Gastroesophageal sphincter (tissue), 4 donors: ENCODE measurements at regions not wholly inside any gene's neighbourhood (a gene's known extent, or its start where the extent isn't known, plus 50 kb on each side); places are given as distances from the start of the nearest gene placed in this dataset.
"Not testable (repeated sequence)": the region's sequence is repeated elsewhere in the genome, so short reads cannot be mapped to it uniquely, and the experiment has no call there.

Experiments used
- ATAC-seq: fragments of 150-250 bp; one replicate; pipeline ENCODE4 v1.9.1; 2016; ENCODE audit warnings: mild to moderate bottlenecking, moderate library complexity
- H3K27ac ChIP-seq, 4 donors: fragments of 200-600 bp; sonication (generic) in 3 of 4; 1 replicate in 3 of 4; 2 replicates in 1 of 4; pipeline ENCODE4 v1.5.1; 2016 to 2019
- H3K27me3 ChIP-seq: fragments of 200-600 bp; sonication (generic); one replicate; pipeline ENCODE4 v1.5.1; 2019
- H3K36me3 ChIP-seq, 2 donors: fragments of 200-600 bp; sonication (generic); one replicate each; pipeline ENCODE4 v1.5.1; 2019; ENCODE audit warnings: control low read depth in 1 of 2
- H3K4me1 ChIP-seq, 3 donors: fragments of 200-600 bp; sonication (generic); 1 replicate in 2 of 3; 2 replicates in 1 of 3; pipeline ENCODE4 v1.5.1; 2016 to 2019; ENCODE audit warnings: control low read depth in 2 of 3
- H3K4me3 ChIP-seq, 2 donors: fragments of 200-600 bp; sonication (generic); one replicate each; pipeline ENCODE4 v1.5.1; 2019; ENCODE audit warnings: mild to moderate bottlenecking in 1 of 2, moderate library complexity in 1 of 2
- H3K9me3 ChIP-seq, 3 donors: fragments of 200-600 bp; sonication (generic); one replicate each; pipeline ENCODE4 v1.5.1; 2017 to 2019; ENCODE audit warnings: control low read depth in 2 of 3
- EP300 ChIP-seq: sonication (generic); formaldehyde crosslinking; IDR thresholded peaks from one replicate; pipeline ENCODE4 v1.6.1; 2017; ENCODE audit warnings: antibody characterized with exemption, mild to moderate bottlenecking
- POLR2A ChIP-seq, 2 donors: fragments of 450-650 bp; IDR thresholded peaks; one replicate each; pipeline ENCODE4 v1.6.1; 2017; ENCODE audit warnings: antibody characterized with exemption in 2 of 2, mild to moderate bottlenecking in 2 of 2, moderate library complexity in 1 of 2
- POLR2AphosphoS5 ChIP-seq: sonication (generic); formaldehyde crosslinking; IDR thresholded peaks from one replicate; pipeline ENCODE4 v1.6.1; 2017; ENCODE audit warnings: antibody characterized with exemption
- WGBS, 2 donors: methylation state at CpG; one replicate each; pipeline ENCODE4 v1.1.5; 2018; ENCODE audit warnings: low coverage in 1 of 2; 5-methylcytosine and 5-hydroxymethylcytosine counted together
- TF ChIP-seq, protein P1 (sequence below), 4 experiments: fragments of 200-600 bp in 2 of 4; fragments of 450-650 bp in 2 of 4; sonication (generic) in 1 of 4; IDR thresholded peaks; one replicate each; pipeline ENCODE4 v1.5.1; 2017 to 2019; ENCODE audit warnings: antibody characterized with exemption in 4 of 4, mild to moderate bottlenecking in 2 of 4, moderate library complexity in 2 of 4

DNA sequence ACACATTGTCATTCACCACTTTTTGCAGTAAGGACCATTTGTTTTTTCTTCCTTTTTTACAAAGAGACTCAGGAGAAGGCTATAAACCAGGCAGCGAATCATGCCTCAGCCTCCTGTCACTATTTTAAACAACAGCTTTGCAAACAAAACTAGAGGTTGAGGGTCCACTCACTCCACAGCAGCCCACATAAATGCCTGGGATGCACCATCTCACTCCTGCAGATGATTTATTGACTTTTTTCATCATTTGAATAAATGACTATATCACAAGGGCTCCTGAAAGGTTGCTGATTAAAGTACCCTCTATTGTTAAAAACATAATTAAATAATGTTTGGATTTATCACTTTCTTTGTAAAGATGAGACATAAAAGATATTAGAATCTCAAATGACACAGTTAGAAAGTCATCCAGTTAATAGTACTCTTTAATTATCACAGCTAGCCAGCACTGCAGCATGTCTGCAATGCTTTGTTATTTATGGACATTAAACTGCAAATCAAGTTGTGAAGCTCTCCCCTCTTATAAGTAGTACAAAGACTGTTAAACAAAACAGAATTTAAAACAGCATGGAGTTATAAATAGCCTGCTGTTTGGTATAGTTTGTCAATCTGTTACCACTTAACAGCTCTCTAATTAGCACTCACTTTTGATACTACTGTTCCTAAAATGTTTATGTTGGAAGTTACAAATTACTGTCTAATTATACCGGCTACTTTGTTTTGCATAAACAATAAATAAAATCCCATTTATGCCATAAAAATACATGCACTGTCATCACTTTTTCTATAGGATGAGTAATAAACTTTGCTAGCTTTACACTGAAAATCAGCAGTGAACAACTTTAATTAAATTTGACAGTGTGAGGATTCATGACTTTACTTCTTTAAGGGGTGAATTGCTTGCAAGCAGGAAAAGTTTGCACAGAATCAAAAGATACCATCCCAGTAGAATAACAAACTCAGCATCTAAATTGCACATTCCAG lies 853.2 kb downstream of the UQCRFS1 start:
- TF ChIP-seq POLR2A (IDR thresholded peaks at IDR 0.05) (no peak), EP300 (no peak), POLR2AphosphoS5 (no peak)
- TF ChIP-seq, protein P1, sequence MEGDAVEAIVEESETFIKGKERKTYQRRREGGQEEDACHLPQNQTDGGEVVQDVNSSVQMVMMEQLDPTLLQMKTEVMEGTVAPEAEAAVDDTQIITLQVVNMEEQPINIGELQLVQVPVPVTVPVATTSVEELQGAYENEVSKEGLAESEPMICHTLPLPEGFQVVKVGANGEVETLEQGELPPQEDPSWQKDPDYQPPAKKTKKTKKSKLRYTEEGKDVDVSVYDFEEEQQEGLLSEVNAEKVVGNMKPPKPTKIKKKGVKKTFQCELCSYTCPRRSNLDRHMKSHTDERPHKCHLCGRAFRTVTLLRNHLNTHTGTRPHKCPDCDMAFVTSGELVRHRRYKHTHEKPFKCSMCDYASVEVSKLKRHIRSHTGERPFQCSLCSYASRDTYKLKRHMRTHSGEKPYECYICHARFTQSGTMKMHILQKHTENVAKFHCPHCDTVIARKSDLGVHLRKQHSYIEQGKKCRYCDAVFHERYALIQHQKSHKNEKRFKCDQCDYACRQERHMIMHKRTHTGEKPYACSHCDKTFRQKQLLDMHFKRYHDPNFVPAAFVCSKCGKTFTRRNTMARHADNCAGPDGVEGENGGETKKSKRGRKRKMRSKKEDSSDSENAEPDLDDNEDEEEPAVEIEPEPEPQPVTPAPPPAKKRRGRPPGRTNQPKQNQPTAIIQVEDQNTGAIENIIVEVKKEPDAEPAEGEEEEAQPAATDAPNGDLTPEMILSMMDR (IDR thresholded peaks at IDR 0.05) = no peak
- Histone ChIP-seq H3K27ac (no peak overlapping the region), H3K36me3 (no peaks in the 10 kb centered on the region), H3K4me3 (no peak overlapping the region), H3K4me1 (no peaks in the 10 kb centered on the region), H3K9me3 (no peaks in the 10 kb centered on the region), H3K27me3 (no peaks in the 10 kb centered on the region)
- 31 to 58% methylated on average over 2 of the region's 2 CpGs for WGBS, 2 donors
- no peak for ATAC-seq

DNA sequence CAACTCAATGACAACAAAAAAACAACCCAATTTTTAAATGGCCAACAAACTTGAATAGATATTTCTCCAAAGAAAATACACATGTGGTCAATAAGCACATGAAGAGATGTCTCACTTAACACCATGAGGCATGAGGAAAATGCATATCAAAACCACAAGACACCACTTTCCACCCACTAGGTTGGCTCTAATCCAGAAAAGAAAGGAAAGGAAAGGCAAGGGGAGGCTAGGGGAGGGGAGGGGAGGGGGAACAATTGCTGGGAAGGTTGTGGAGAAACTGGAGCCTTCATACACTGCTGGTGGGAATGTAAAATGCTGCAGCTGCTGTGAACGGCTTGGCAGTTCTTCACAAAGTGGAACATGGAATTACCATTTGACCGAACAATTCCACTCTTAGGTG lies 854.3 kb downstream of the UQCRFS1 start:
- no peak overlapping the region for H3K4me3 ChIP-seq

DNA sequence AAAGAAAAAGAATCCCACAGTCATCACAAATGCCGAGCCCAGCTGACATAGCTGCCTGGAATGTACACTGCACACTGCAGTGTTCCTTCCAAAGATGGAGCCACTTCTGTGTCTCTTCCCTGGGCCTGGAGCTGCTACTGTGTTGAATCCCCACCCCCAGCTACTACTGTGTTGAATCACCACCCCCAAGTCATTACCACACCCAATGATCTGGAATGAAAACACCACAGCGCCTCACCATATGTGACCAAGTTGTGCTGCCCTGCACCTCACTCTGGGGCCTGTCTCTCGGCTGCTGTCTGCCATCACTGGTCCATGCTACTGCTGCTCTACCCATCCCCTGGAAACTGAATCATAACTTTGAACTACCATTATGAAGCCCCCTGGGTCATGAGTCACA lies 861.2 kb downstream of the UQCRFS1 start:
- no peak for ATAC-seq
- Histone ChIP-seq H3K36me3 (no peaks in the 10 kb centered on the region), H3K4me1 (no peaks in the 10 kb centered on the region), H3K9me3 (peaks cover 0 to 14% (median 0%) of the 10 kb centered on the region in 3 donors), H3K27ac (no peak overlapping the region), H3K4me3 (no peak overlapping the region), H3K27me3 (no peaks in the 10 kb centered on the region)
- TF ChIP-seq, protein P1 (IDR thresholded peaks at IDR 0.05) = no peak
- TF ChIP-seq POLR2AphosphoS5 (no peak), EP300 (no peak), POLR2A (IDR thresholded peaks at IDR 0.05) (no peak)
- 20 to 61% methylated on average over 1 to 3 of the region's 3 CpGs for WGBS, 2 donors

More for the DNA sequence above, 854.3 kb downstream of the UQCRFS1 start:
- Histone ChIP-seq H3K36me3 (no peaks in the 10 kb centered on the region), H3K4me1 (no peaks in the 10 kb centered on the region), H3K27me3 (no peaks in the 10 kb centered on the region), H3K27ac (no peak overlapping the region), H3K9me3 (no peaks in the 10 kb centered on the region)
- 11 to 64% methylated on average over 2 of the region's 2 CpGs for WGBS, 2 donors
- no peak for ATAC-seq
- TF ChIP-seq POLR2A (IDR thresholded peaks at IDR 0.05) (no peak), EP300 (no peak), POLR2AphosphoS5 (no peak)
- TF ChIP-seq, protein P1 (IDR thresholded peaks at IDR 0.05) = no peak

DNA sequence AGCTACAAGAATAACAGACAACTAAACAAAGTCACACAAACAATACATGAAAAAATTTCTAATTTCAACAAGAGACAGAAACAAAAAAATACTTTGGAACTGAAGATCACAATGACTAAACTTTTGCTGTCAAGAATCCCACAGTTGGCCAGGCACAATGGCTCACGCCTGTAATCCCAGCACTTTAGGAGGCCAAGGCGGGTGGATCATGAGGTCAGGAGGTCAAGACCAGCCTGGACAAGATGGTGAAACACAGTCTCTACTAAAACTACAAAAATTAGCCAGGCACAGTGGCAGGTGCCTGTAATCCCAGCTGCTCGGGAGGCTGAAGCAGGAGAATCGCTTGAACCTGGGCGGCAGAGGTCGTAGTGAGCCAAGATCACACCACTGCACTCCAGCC lies 861.6 kb downstream of the UQCRFS1 start:
- H3K27ac ChIP-seq, H3K4me1 ChIP-seq, H3K4me3 ChIP-seq, H3K27me3 ChIP-seq, H3K36me3 ChIP-seq, ATAC-seq: not testable (repeated sequence)
- H3K9me3 ChIP-seq = peaks cover 0 to 14% (median 0%) of the 10 kb centered on the region in 3 donors
- 78 to 83% methylated on average over 6 of the region's 6 CpGs for WGBS, 2 donors

DNA sequence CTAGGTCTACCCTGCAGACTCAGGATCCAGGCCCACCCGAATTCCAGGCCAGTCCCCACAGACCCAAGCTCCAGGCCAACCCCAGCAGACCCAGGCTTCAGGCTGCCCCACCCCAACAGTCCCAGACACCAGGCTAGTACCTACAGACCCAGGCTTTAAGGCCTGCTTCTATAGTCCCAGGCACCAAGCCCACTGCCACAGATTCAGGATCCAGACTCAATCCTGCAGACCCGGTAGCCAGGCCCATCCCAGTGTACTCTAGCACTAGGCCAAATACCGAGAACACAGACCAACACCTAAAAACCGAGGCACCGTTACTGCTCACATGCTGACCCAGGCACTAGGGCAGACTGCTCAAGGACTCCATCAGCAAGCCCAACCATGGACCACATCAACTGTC lies 862.3 kb downstream of the UQCRFS1 start:
- H3K36me3 ChIP-seq = no peaks in the 10 kb centered on the region
- H3K27ac ChIP-seq = no peak overlapping the region
- no peak for ATAC-seq
- no peak overlapping the region for H3K4me3 ChIP-seq
- H3K27me3 ChIP-seq = no peaks in the 10 kb centered on the region
- TF ChIP-seq, protein P1 (IDR thresholded peaks at IDR 0.05) = no peak
- TF ChIP-seq POLR2AphosphoS5 (no peak), POLR2A (IDR thresholded peaks at IDR 0.05) (no peak), EP300 (no peak)
- H3K9me3 ChIP-seq = peaks cover 0 to 14% (median 0%) of the 10 kb centered on the region in 3 donors
- WGBS, 2 donors = 0% methylated on average over 1 of the region's 5 CpGs; no CpG with 5 or more reads in 1 of the 2 donors
- no peaks in the 10 kb centered on the region for H3K4me1 ChIP-seq
